K562 (cell line): ENCODE measurements at regions not wholly inside any gene's neighbourhood (a gene's known extent, or its start where the extent isn't known, plus 50 kb on each side); places are given as distances from the start of the nearest gene placed in this dataset.

ENCODE experiments used
- ATAC-seq: fragments of 200-7000 bp; cut with Tn5 transposase; 3 replicates; pipeline ENCODE4 v1.9.1; 2020; ENCODE audit warnings: moderate library complexity
- BruUV-seq: library from RNA; stranded (reverse); fragments of 400-500 nt; replicated peaks from 2 replicates; lab custom pipeline; 2021; lab: Mats Ljungman, UMichigan
- CTCF ChIA-PET: fragments of 300-600 bp; formaldehyde crosslinking; extraction: SDS; loops from one replicate; lab custom pipeline; 2021; ENCODE audit warnings: low intra/inter-chr PET ratio; lab: Yijun Ruan, JAX
- POLR2A ChIA-PET: fragments of 300-600, 350-650 bp; sonication (Branson Sonifier 250); formaldehyde crosslinking; extraction: SDS; loops from one replicate; lab custom pipeline; 2021; ENCODE audit warnings: antibody characterized with exemption, inconsistent platforms; lab: Yijun Ruan, JAX
- DNase-seq, 4 experiments: peaks; one replicate each; pipeline versions ENCODE4 v3.0.0 to v3.0.0-alpha.2; 2011 to 2018; ENCODE audit warnings: low spot score in 3 of 4, mixed read lengths in 3 of 4; ENCODE audit errors: extremely low read depth in 1 of 4
- FAIRE-seq: peaks from 2 replicates; lab custom pipeline; 2011; peaks lifted over from hg19 to GRCh38; lab: Jason Lieb, UNC
- H2AFZ ChIP-seq: 2 replicates; pipeline ENCODE4 v1.6.0; 2011; ENCODE audit warnings: low read depth, low read length, control low read depth, inconsistent platforms
- H3K27ac ChIP-seq: fragments of 200-600 bp; 3 replicates; pipeline ENCODE4 v1.8.0; 2011; ENCODE audit warnings: low read depth, mild to moderate bottlenecking, control low read depth, inconsistent platforms, low read length, moderate library complexity, mixed read lengths; ENCODE audit errors: extremely low read depth
- H3K27me3 ChIP-seq, 2 experiments: fragments of 300-600 bp in 1 of 2; 2 replicates in 1 of 2; 3 replicates in 1 of 2; pipeline versions ENCODE4 v1.6.0 to v1.8.0; 2011; ENCODE audit warnings: inconsistent platforms in 2 of 2, low read length in 2 of 2, mild to moderate bottlenecking in 1 of 2, mixed read lengths in 1 of 2, moderate library complexity in 1 of 2; ENCODE audit not compliant: control insufficient read depth in 2 of 2, insufficient read depth in 2 of 2
- H3K36me3 ChIP-seq: fragments of 300-600 bp; 3 replicates; pipeline ENCODE4 v1.8.0; 2011; ENCODE audit warnings: mild to moderate bottlenecking, low read length, inconsistent platforms; ENCODE audit not compliant: control insufficient read depth, insufficient read depth
- H3K4me1 ChIP-seq, 2 experiments: fragments of 200-600 bp in 1 of 2; replicated peaks in 1 of 2; 2 replicates in 1 of 2; 3 replicates in 1 of 2; pipeline versions ENCODE4 v1.5.1 to v1.8.0; 2011; ENCODE audit warnings: inconsistent platforms in 2 of 2, low read length in 2 of 2, mild to moderate bottlenecking in 1 of 2, mixed read lengths in 1 of 2, moderate library complexity in 1 of 2; ENCODE audit not compliant: control insufficient read depth in 2 of 2, insufficient read depth in 2 of 2
- H3K4me2 ChIP-seq: 2 replicates; pipeline ENCODE4 v1.6.1; 2011; ENCODE audit warnings: low read length, control low read depth, inconsistent platforms, mixed read lengths; ENCODE audit not compliant: insufficient read depth
- H3K4me3 ChIP-seq: fragments of 200-600 bp; sonication (generic), shearing (Covaris generic); 2 replicates; pipeline ENCODE4 v1.5.1; 2016; ENCODE audit warnings: control low read depth, inconsistent platforms
- H3K79me2 ChIP-seq: fragments of 200-600 bp; 3 replicates; pipeline ENCODE4 v1.8.0; 2011; ENCODE audit warnings: low read length, inconsistent platforms; ENCODE audit not compliant: control insufficient read depth, insufficient read depth
- H3K9ac ChIP-seq, 2 experiments: 2 replicates each; pipeline versions ENCODE4 v1.6.0 to v1.6.1; 2011; ENCODE audit warnings: low read depth in 2 of 2, low read length in 2 of 2, control low read depth in 1 of 2, inconsistent platforms in 1 of 2, mild to moderate bottlenecking in 1 of 2, mixed read lengths in 1 of 2; ENCODE audit not compliant: insufficient read depth in 1 of 2
- H3K9me1 ChIP-seq: one replicate; pipeline ENCODE4 v1.6.0; 2011; ENCODE audit warnings: inconsistent platforms, mild to moderate bottlenecking, low read length, moderate library complexity; ENCODE audit not compliant: control insufficient read depth, insufficient read depth
- H3K9me3 ChIP-seq: replicated peaks from 2 replicates; pipeline ENCODE4 v1.5.1; 2011; ENCODE audit warnings: low read depth, low read length, inconsistent platforms; ENCODE audit not compliant: control insufficient read depth, insufficient read depth
- H4K20me1 ChIP-seq: replicated peaks from 2 replicates; pipeline ENCODE4 v1.6.1; 2011; ENCODE audit warnings: low read length, inconsistent platforms, mixed read lengths; ENCODE audit not compliant: control insufficient read depth, insufficient read depth
- ADNP ChIP-seq: fragments of 200-800 bp; sonication (Bioruptor generic); IDR thresholded peaks from 2 replicates; pipeline ENCODE4 v1.6.1; 2016; ENCODE audit warnings: missing genetic modification characterization, missing compliant biosample characterization
- DPF2 ChIP-seq: fragments of 450-650 bp; IDR thresholded peaks from 2 replicates; pipeline ENCODE4 v1.6.1; 2016
- FOXA3 ChIP-seq, 2 experiments: fragments of 450-650 bp in 1 of 2; sonication (generic) in 1 of 2; formaldehyde crosslinking; IDR thresholded peaks in 1 of 2; conservative IDR thresholded peaks in 1 of 2; 2 replicates each; pipeline versions ENCODE4 v1.4.0 to v1.8.0; 2020 to 2022; ENCODE audit warnings: mild to moderate bottlenecking in 2 of 2, missing genetic modification reagents in 1 of 2
- HIVEP1 ChIP-seq: fragments of 250-450 bp; sonication (Bioruptor Pico); IDR thresholded peaks from 2 replicates; pipeline ENCODE4 v1.4.0; 2020; ENCODE audit warnings: mild to moderate bottlenecking
- KLF6 ChIP-seq: fragments of 250-450 bp; sonication (Bioruptor Pico); IDR thresholded peaks from 2 replicates; pipeline ENCODE4 v1.4.0; 2020; ENCODE audit warnings: mild to moderate bottlenecking, moderate library complexity, borderline replicate concordance
- MCM2 ChIP-seq: fragments of 450-650 bp; IDR thresholded peaks from 2 replicates; pipeline ENCODE4 v1.6.1; 2017; ENCODE audit warnings: low read depth, mild to moderate bottlenecking
- MYC ChIP-seq, 2 experiments: fragments of 250-450 bp in 1 of 2; sonication (Bioruptor Pico) in 1 of 2; IDR thresholded peaks; 2 replicates each; pipeline versions ENCODE4 v1.5.1 to v1.6.1; 2012 to 2021; ENCODE audit warnings: low read depth in 2 of 2, borderline replicate concordance in 1 of 2, improper control_type of control experiment in 1 of 2, low read length in 1 of 2, mild to moderate bottlenecking in 1 of 2, moderate library complexity in 1 of 2
- NCOA6 ChIP-seq: fragments of 450-650 bp; IDR thresholded peaks from 2 replicates; pipeline ENCODE4 v1.6.1; 2017; ENCODE audit warnings: mild to moderate bottlenecking
- NFATC3 ChIP-seq: fragments of 450-650 bp; IDR thresholded peaks from 2 replicates; pipeline ENCODE4 v1.6.1; 2017; ENCODE audit warnings: mild to moderate bottlenecking
- NR2C1 ChIP-seq, 2 experiments: fragments of 450-650 bp; IDR thresholded peaks; 2 replicates each; pipeline ENCODE4 v1.6.1; 2017; ENCODE audit warnings: mild to moderate bottlenecking in 2 of 2, antibody characterized with exemption in 1 of 2, inconsistent platforms in 1 of 2, missing compliant biosample characterization in 1 of 2, missing genetic modification characterization in 1 of 2
- POLR3G ChIP-seq: IDR thresholded peaks from 2 replicates; pipeline ENCODE4 v1.6.1; 2011; ENCODE audit not compliant: insufficient read length, insufficient replicate concordance; ENCODE audit errors: extremely low read depth
- PURB ChIP-seq: sonication (generic); formaldehyde crosslinking; IDR thresholded peaks from 2 replicates; pipeline ENCODE4 v1.9.0; 2021; ENCODE audit warnings: low read depth, mild to moderate bottlenecking, missing genetic modification reagents
- SMARCB1 ChIP-seq: IDR thresholded peaks from 2 replicates; pipeline ENCODE4 v1.6.1; 2011; ENCODE audit warnings: improper control_type of control experiment, low read depth; ENCODE audit not compliant: insufficient read length
- YBX1 ChIP-seq: fragments of 450-650 bp; IDR thresholded peaks from 2 replicates; pipeline ENCODE4 v1.7.1; 2016; ENCODE audit warnings: mild to moderate bottlenecking
- ZBTB1 ChIP-seq: sonication (generic); formaldehyde crosslinking; IDR thresholded peaks from 2 replicates; pipeline ENCODE4 v1.8.1; 2023; ENCODE audit warnings: missing genetic modification reagents, low read depth, mild to moderate bottlenecking, borderline replicate concordance
- ZBTB7A ChIP-seq: IDR thresholded peaks from 2 replicates; pipeline ENCODE4 v1.6.1; 2011; ENCODE audit warnings: low read depth, mild to moderate bottlenecking, low read length, moderate library complexity, borderline replicate concordance; ENCODE audit not compliant: control insufficient read depth
- WGBS: fragments of 100-300 bp; shearing (Covaris generic); methylation state at CpG from one replicate; pipeline ENCODE4 v1.1.6; 2016; ENCODE audit warnings: low coverage, mixed read lengths; ENCODE audit not compliant: insufficient coverage; ENCODE audit errors: missing lambda C conversion rate; 5-methylcytosine and 5-hydroxymethylcytosine counted together
- in situ Hi-C: fragments of 300-500 bp; cut with MboI; formaldehyde crosslinking; loops from 4 replicates; pipeline ENCODE4 v1.15.0; 2018; ENCODE audit warnings: inconsistent platforms, mixed read lengths
- intact Hi-C: fragments of 100-400 bp; cut with micrococcal nuclease; formaldehyde crosslinking; loops from 2 replicates; pipeline ENCODE4 v1.14.2; 2022
- TF ChIP-seq, protein P1 (sequence below), 3 experiments: IDR thresholded peaks in 2 of 3; conservative IDR thresholded peaks in 1 of 3; 2 replicates each; pipeline ENCODE4 v1.5.1; 2011 to 2012; ENCODE audit warnings: low read length in 3 of 3, mild to moderate bottlenecking in 3 of 3, control low read depth in 2 of 3, improper control_type of control experiment in 1 of 3, inconsistent platforms in 1 of 3, low read depth in 1 of 3, mixed read lengths in 1 of 3, moderate library complexity in 1 of 3; ENCODE audit not compliant: insufficient read depth in 2 of 3
- TF ChIP-seq, protein P2 (sequence below): fragments of 250-450 bp; sonication (Bioruptor Pico); IDR thresholded peaks from 2 replicates; pipeline ENCODE4 v1.4.0; 2020; ENCODE audit warnings: mild to moderate bottlenecking, moderate library complexity
- TF ChIP-seq, protein P3 (sequence below): sonication (generic); formaldehyde crosslinking; IDR thresholded peaks from 2 replicates; pipeline ENCODE4 v1.9.0; 2022; ENCODE audit warnings: mild to moderate bottlenecking, missing genetic modification reagents

DNA sequence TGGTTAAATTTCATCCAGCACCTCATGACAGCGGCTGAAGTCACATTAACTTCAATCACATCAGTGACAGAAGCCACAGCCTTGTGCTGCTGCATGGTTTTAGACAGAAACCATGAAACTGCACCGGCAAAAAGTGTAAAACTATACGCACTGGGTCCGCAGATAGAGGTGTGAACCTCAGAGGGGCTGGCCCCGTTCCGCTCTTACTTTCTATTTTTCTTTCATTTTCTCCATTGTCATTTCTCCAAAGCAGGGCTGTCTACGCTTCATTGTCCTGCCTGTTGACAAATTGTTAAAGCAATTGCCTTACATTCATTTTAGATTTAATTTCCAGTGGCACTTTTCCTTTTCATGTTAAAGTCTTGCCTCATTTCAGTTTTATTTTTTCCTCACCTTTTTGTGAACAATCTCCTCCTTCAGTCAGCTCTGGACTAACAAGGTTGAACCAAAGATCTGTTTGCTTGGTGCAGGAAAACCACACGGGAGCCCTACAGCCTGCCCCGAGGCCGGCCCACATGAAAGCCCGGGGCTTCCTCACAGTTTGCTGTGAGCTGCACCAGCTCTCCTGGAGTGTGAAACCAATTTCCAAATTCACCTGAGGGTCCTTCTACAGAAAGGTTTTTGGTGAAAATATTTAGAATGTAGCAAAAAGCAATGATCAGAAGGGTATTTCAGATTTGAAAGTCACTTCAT, 63.7 kb downstream of the PRR18 start:
- H3K36me3 ChIP-seq: no peaks in the 10 kb centered on the region
- intact Hi-C loops: no loop called here
- in situ Hi-C loops: no loop called here
- H3K4me3 ChIP-seq: no peak overlapping the region
- H3K4me1 ChIP-seq: no peaks in the 10 kb centered on the region
- ChIA-PET CTCF (no interaction called here), POLR2A (interaction anchor here (0.6 kb wide), 1 partner anchor 419 kb away, joined by 3 read pairs; no protein-coding TSS in a partner anchor)
- no peaks in the 10 kb centered on the region for H3K79me2 ChIP-seq
- no peak overlapping the region for H3K27ac ChIP-seq
- FAIRE-seq (no peak), ATAC-seq (no peak), DNase-seq (no peak)
- peaks cover 48 to 71% of the 10 kb centered on the region in 2 experiments for H3K27me3 ChIP-seq
- 2% methylated on average over 11 of the region's 11 CpGs for WGBS
- no TSS peak for BruUV-seq
- no peak overlapping the region for H3K4me2 ChIP-seq
- no peak overlapping the region for H2AFZ ChIP-seq
- no peak overlapping the region for H3K9ac ChIP-seq
- no peaks in the 10 kb centered on the region for H4K20me1 ChIP-seq
- no peaks in the 10 kb centered on the region for H3K9me1 ChIP-seq
- H3K9me3 ChIP-seq: no peaks in the 10 kb centered on the region
- TF ChIP-seq FOXA3 (CRISPR knock-in tag; conservative IDR thresholded peaks at IDR 0.05 in 1 of 2, IDR thresholded peaks at IDR 0.05 in 1 of 2) (no peak), MYC (IDR thresholded peaks at IDR 0.05; ENCODE audit: low read depth, low read length) (no peak), MYC (CRISPR knock-in tag; IDR thresholded peaks at IDR 0.05; ENCODE audit: borderline replicate concordance, low read depth) (no peak), PURB (CRISPR knock-in tag) (no peak), MCM2 (no peak), KLF6 (CRISPR knock-in tag) (no peak), POLR3G (no peak), NFATC3 (no peak), NR2C1 (IDR thresholded peaks at IDR 0.05) (no peak), NR2C1 (tag; IDR thresholded peaks at IDR 0.05) (no peak), YBX1 (no peak), ZBTB7A (no peak), HIVEP1 (no peak), DPF2 (no peak), ZBTB1 (no peak), ADNP (tag) (no peak), NCOA6 (no peak), SMARCB1 (no peak)
- TF ChIP-seq, protein P1, sequence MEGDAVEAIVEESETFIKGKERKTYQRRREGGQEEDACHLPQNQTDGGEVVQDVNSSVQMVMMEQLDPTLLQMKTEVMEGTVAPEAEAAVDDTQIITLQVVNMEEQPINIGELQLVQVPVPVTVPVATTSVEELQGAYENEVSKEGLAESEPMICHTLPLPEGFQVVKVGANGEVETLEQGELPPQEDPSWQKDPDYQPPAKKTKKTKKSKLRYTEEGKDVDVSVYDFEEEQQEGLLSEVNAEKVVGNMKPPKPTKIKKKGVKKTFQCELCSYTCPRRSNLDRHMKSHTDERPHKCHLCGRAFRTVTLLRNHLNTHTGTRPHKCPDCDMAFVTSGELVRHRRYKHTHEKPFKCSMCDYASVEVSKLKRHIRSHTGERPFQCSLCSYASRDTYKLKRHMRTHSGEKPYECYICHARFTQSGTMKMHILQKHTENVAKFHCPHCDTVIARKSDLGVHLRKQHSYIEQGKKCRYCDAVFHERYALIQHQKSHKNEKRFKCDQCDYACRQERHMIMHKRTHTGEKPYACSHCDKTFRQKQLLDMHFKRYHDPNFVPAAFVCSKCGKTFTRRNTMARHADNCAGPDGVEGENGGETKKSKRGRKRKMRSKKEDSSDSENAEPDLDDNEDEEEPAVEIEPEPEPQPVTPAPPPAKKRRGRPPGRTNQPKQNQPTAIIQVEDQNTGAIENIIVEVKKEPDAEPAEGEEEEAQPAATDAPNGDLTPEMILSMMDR (IDR thresholded peaks at IDR 0.05 in 2 of 3, conservative IDR thresholded peaks at IDR 0.05 in 1 of 3; ENCODE audit: insufficient read depth in 2 of 3, low read depth in 1 of 3, low read length in 3 of 3): no peak
- TF ChIP-seq, protein P2, sequence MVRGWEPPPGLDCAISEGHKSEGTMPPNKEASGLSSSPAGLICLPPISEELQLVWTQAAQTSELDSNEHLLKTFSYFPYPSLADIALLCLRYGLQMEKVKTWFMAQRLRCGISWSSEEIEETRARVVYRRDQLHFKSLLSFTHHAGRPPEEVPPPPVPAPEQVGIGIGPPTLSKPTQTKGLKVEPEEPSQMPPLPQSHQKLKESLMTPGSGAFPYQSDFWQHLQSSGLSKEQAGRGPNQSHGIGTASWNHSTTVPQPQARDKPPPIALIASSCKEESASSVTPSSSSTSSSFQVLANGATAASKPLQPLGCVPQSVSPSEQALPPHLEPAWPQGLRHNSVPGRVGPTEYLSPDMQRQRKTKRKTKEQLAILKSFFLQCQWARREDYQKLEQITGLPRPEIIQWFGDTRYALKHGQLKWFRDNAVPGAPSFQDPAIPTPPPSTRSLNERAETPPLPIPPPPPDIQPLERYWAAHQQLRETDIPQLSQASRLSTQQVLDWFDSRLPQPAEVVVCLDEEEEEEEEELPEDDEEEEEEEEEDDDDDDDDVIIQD (CRISPR knock-in tag): no peak
- TF ChIP-seq, protein P3, sequence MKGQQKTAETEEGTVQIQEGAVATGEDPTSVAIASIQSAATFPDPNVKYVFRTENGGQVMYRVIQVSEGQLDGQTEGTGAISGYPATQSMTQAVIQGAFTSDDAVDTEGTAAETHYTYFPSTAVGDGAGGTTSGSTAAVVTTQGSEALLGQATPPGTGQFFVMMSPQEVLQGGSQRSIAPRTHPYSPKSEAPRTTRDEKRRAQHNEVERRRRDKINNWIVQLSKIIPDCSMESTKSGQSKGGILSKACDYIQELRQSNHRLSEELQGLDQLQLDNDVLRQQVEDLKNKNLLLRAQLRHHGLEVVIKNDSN (CRISPR knock-in tag): no peak
